ENCODE measurements at regions not wholly inside any gene's neighbourhood (a gene's known extent, or its start where the extent isn't known, plus 50 kb on each side); places are given as distances from the start of the nearest gene placed in this dataset.

DNA sequence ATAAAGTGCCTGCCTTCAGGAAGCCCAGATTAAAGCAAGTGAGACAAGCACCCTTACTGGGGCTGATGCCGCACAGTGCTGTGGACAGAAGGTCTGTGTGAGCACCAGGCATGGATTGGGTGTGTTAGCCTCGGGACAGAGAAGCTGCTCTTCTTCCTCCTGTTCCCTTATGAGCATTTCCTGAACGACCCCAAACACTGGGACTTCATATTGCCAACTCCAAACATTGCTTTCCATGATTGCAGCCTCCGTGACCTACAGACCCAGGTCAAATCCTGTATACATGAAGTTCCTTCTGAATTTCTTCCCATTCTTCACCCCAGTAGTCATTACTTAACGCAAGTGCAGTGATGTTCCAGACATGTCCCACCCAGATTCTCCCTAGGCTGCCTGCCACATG lies 129.8 kb upstream of the ALKAL2 start:
- Histone ChIP-seq H3K36me3 (ENCODE audit: control insufficient read depth, insufficient read depth, low read length) (no peaks in the 10 kb centered on the region), H3K4me3 (ENCODE audit: low read depth, low read length) (no peak overlapping the region), H3K27me3 (ENCODE audit: control insufficient read depth, insufficient read depth, low read length) (no peaks in the 10 kb centered on the region)
- TF ChIP-seq, protein P1, sequence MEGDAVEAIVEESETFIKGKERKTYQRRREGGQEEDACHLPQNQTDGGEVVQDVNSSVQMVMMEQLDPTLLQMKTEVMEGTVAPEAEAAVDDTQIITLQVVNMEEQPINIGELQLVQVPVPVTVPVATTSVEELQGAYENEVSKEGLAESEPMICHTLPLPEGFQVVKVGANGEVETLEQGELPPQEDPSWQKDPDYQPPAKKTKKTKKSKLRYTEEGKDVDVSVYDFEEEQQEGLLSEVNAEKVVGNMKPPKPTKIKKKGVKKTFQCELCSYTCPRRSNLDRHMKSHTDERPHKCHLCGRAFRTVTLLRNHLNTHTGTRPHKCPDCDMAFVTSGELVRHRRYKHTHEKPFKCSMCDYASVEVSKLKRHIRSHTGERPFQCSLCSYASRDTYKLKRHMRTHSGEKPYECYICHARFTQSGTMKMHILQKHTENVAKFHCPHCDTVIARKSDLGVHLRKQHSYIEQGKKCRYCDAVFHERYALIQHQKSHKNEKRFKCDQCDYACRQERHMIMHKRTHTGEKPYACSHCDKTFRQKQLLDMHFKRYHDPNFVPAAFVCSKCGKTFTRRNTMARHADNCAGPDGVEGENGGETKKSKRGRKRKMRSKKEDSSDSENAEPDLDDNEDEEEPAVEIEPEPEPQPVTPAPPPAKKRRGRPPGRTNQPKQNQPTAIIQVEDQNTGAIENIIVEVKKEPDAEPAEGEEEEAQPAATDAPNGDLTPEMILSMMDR (IDR thresholded peaks at IDR 0.05; ENCODE audit: insufficient read depth, low read length, poor library complexity, severe bottlenecking), result no peak
- no peak for DNase-seq (ENCODE audit: low read depth)

DNA sequence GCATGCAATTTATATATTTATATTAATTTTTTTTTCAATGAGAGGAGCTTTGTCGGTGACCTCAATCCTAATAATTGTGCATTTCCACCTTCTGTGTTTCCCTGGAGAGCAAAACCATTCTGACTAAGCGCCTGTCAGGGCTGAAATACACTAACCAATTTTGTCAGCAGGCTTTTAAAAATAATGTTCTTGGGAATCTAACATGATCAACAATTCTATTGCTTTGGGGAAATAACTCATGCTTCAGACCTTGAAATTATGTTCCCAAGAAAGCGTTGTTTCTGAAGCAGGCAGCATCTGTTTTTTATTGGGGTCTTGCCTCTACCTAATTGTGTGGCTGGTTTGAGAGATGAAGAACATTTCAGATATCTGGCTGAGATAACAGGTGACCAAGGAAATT lies 129.1 kb upstream of the ALKAL2 start:
- no peaks in the 10 kb centered on the region for H3K27me3 ChIP-seq (ENCODE audit: control insufficient read depth, insufficient read depth, low read length)
- H3K36me3 ChIP-seq (ENCODE audit: control insufficient read depth, insufficient read depth, low read length), result no peaks in the 10 kb centered on the region
- TF ChIP-seq, protein P1 (IDR thresholded peaks at IDR 0.05; ENCODE audit: insufficient read depth, low read length, poor library complexity, severe bottlenecking), result no peak
- no peak overlapping the region for H3K4me3 ChIP-seq (ENCODE audit: low read depth, low read length)
- DNase-seq (ENCODE audit: low read depth), result no peak

DNA sequence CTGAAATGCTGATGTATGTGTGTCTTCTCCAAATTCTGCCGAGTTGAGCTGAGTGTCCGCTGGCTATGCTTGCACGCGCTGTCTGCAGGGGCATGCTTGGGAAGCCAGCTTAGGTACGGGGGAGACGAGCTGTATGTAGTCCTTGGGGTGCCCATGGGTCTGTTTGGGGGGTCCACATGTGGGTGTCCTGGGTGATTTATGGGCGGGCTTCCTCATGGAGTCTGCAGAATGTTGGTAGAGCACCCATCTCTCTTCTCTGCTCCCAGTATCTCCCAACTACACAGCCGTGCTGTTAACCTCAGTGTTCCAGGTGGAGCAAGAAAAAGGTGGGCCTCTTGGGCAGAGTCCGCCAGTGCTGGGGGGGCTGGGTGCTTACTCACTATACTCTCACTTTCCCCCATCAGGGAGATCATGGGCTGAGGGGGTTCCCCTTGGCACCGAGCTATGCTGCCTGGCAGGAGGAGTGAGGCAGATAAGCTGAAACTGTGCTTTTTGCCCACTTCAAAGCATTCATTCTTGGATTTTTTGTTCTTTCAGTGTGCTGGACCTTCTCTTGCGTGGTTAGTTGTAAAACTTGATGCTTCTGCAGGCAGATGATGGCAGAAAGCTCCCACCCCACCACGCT lies 128.2 kb upstream of the ALKAL2 start:
- TF ChIP-seq, protein P1 (IDR thresholded peaks at IDR 0.05; ENCODE audit: insufficient read depth, low read length, poor library complexity, severe bottlenecking), result no peak
- H3K4me3 ChIP-seq (ENCODE audit: low read depth, low read length), result no peak overlapping the region
- H3K27me3 ChIP-seq (ENCODE audit: control insufficient read depth, insufficient read depth, low read length), result no peaks in the 10 kb centered on the region
- no peaks in the 10 kb centered on the region for H3K36me3 ChIP-seq (ENCODE audit: control insufficient read depth, insufficient read depth, low read length)
- no peak for DNase-seq (ENCODE audit: low read depth)

DNA sequence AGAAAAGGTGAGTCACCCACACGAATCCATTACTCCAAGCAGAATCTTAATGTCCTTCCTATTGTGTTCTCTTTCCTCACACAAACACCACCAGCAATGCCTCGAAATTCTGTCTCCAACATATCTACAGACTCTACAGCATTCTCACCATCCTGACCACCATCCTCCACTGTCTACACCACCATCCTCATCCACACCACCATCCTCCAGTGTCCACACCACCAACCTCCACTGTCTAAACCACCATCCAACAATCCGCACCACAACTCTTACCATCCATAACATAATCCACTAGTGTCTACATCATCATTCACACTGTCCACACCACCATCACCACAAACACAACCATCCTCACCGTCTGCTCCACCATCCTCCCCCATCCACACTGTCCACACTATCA lies 121.6 kb upstream of the ALKAL2 start:
- no peaks in the 10 kb centered on the region for H3K36me3 ChIP-seq (ENCODE audit: control insufficient read depth, insufficient read depth, low read length)
- peaks cover 4% of the 10 kb centered on the region for H3K27me3 ChIP-seq (ENCODE audit: control insufficient read depth, insufficient read depth, low read length)
- DNase-seq (ENCODE audit: low read depth), result no peak
- no peak overlapping the region for H3K4me3 ChIP-seq (ENCODE audit: low read depth, low read length)
- TF ChIP-seq, protein P1 (IDR thresholded peaks at IDR 0.05; ENCODE audit: insufficient read depth, low read length, poor library complexity, severe bottlenecking), result no peak

DNA sequence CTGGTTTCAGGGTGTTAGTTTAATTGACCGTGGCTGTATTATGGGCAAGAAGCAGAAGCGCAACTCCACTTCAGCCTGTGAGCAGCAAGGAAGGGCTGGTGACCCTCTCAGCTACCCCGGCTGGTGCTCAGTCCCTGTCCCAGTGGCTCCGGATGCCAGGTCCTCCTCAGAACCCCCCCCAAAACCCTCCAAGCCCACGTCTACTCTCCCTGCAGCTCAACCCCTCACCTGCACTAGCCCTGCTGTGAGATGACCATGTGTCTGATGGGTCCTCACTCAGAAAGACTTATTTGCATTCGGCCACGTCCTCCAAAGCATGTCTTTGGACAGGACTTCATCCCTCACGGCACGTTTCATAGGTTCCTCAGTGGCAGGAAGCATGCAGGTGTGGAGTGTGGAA lies 119.7 kb upstream of the ALKAL2 start:
- TF ChIP-seq, protein P1 (IDR thresholded peaks at IDR 0.05; ENCODE audit: insufficient read depth, low read length, poor library complexity, severe bottlenecking), result no peak
- Histone ChIP-seq H3K4me3 (ENCODE audit: low read depth, low read length) (no peak overlapping the region), H3K27me3 (ENCODE audit: control insufficient read depth, insufficient read depth, low read length) (peaks cover 4% of the 10 kb centered on the region), H3K36me3 (ENCODE audit: control insufficient read depth, insufficient read depth, low read length) (no peaks in the 10 kb centered on the region)
- no peak for DNase-seq (ENCODE audit: low read depth)

DNA sequence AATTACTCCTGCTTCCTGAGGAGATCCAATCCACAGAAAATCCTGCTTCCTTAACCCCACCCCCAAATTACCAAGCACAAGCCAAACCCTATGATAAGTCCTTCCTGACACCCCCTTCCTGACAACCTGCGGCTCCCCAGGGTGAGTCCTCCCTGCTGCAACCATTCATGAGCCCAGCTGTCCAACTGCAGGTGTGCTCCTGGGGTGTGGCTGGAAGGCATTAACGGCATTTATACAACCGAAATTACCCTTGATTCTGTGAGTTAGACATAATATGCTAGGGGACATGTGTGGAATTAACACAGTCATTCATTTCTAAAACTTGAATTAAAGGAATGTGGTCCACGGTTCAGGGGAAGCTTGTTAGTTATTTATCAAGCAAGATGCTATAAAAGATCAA lies 119.0 kb upstream of the ALKAL2 start:
- H3K4me3 ChIP-seq (ENCODE audit: low read depth, low read length), result no peak overlapping the region
- peaks cover 4% of the 10 kb centered on the region for H3K27me3 ChIP-seq (ENCODE audit: control insufficient read depth, insufficient read depth, low read length)
- H3K36me3 ChIP-seq (ENCODE audit: control insufficient read depth, insufficient read depth, low read length), result no peaks in the 10 kb centered on the region
- TF ChIP-seq, protein P1 (IDR thresholded peaks at IDR 0.05; ENCODE audit: insufficient read depth, low read length, poor library complexity, severe bottlenecking), result no peak
- DNase-seq (ENCODE audit: low read depth), result no peak
